Aorta (tissue), 5 donors: ENCODE measurements at regions not wholly inside any gene's neighbourhood (a gene's known extent, or its start where the extent isn't known, plus 50 kb on each side); places are given as distances from the start of the nearest gene placed in this dataset.

ENCODE experiments used
- ATAC-seq: fragments of 200-7000 bp; cut with Tn5 transposase; one replicate; pipeline ENCODE4 v1.9.1; 2022; ENCODE audit warnings: moderate library complexity; ENCODE audit not compliant: low FRiP score
- DNase-seq, 2 donors: peaks; one replicate each; pipeline ENCODE4 v3.0.0-alpha.2; 2020
- H3K27ac ChIP-seq, 2 donors: one replicate each; pipeline ENCODE4 v1.5.1; 2013; ENCODE audit warnings: low read length in 2 of 2, mild to moderate bottlenecking in 2 of 2, moderate library complexity in 2 of 2, control low read depth in 1 of 2, inconsistent platforms in 1 of 2, low read depth in 1 of 2
- H3K27me3 ChIP-seq, 2 donors: one replicate each; pipeline ENCODE4 v1.6.1; 2013; ENCODE audit warnings: control low read depth in 1 of 2, low read length in 1 of 2, mild to moderate bottlenecking in 1 of 2, moderate library complexity in 1 of 2; ENCODE audit not compliant: insufficient read depth in 2 of 2, control insufficient read depth in 1 of 2
- H3K36me3 ChIP-seq, 2 donors: one replicate each; pipeline ENCODE4 v1.6.1; 2013; ENCODE audit warnings: control low read depth in 1 of 2, low read length in 1 of 2, mild to moderate bottlenecking in 1 of 2; ENCODE audit not compliant: insufficient read depth in 2 of 2, control insufficient read depth in 1 of 2
- H3K4me1 ChIP-seq, 2 donors: one replicate each; pipeline ENCODE4 v1.6.1; 2013; ENCODE audit warnings: low read length in 2 of 2, control low read depth in 1 of 2, mild to moderate bottlenecking in 1 of 2, moderate library complexity in 1 of 2; ENCODE audit not compliant: insufficient read depth in 2 of 2, control insufficient read depth in 1 of 2
- H3K4me3 ChIP-seq, 2 donors: one replicate each; pipeline ENCODE4 v1.5.1; 2013; ENCODE audit warnings: low read length in 2 of 2, control low read depth in 1 of 2, mild to moderate bottlenecking in 1 of 2
- H3K9me3 ChIP-seq: one replicate; pipeline ENCODE4 v1.6.1; 2013; ENCODE audit warnings: mild to moderate bottlenecking, low read length; ENCODE audit not compliant: control insufficient read depth
- WGBS, 2 donors: extraction: QIAGEN DNeasy Blood & Tissue Kit; methylation state at CpG; one replicate each; pipeline ENCODE4 v1.1.7; 2013; 5-methylcytosine and 5-hydroxymethylcytosine counted together
- intact Hi-C, 2 donors: fragments of 100-400 bp; cut with DNase I; formaldehyde crosslinking; loops; one replicate each; pipeline versions ENCODE4 v1.14.2 to v1.15.0; 2022
- donor health status: healthy with polysubstance abuse.
- donor health status: Bipolar disorder and iron deficiency.
- donor health status: DM: no; HTN: no; CAD: no.
- donor health status: DM: no; HTN: no; CAD: no.
- donor health status: DM: yes; HTN: yes; CAD: no.

DNA sequence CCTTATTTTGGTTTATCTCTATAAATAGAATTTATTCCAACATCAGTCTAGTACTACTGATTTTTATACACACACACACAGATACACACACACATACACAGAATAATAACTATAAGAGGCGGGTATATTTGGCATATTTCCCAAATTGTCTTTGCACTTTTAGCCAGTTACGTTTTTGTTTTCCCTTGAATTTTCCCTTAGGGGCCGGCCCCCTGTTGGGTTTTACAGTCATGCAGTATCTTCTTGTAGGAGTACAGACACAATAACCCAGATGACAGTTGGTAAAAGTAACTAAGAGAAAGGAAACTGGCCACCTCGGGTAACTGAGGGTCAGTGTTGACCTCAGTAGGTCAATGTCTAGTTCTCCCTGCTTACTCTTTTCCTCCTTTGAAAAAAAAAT, 50.9 kb downstream of the DISP1 start:
- Histone ChIP-seq H3K36me3 (no peaks in the 10 kb centered on the region), H3K4me3 (no peak overlapping the region), H3K9me3 (no peaks in the 10 kb centered on the region), H3K27ac (no peak overlapping the region), H3K4me1 (no peaks in the 10 kb centered on the region), H3K27me3 (no peaks in the 10 kb centered on the region)
- intact Hi-C loops: no loop called here
- DNase-seq (no peak), ATAC-seq (no peak)
- 73 to 76% methylated on average over 4 of the region's 4 CpGs for WGBS, 2 donors

DNA sequence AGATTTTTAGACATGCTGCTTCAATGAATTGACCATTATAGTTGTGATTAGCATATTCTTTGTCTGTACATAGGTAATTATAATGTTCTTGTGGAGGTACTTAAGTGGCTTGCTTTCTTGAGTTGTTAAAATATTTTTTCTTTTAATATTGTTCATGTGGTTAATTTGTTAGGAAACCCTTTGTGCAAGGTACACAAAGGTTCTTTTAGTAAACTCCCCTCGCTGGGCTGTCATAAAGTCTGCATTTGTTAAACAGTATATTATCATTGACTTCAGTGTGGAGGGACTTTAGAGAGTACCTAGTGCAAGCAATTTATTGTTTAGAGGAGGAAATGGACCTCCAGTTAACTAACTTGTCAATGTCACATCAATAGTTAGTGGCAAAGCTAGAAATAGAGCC, 52.5 kb downstream of the DISP1 start:
- ATAC-seq (no peak), DNase-seq (no peak)
- Histone ChIP-seq H3K27me3 (no peaks in the 10 kb centered on the region), H3K36me3 (no peaks in the 10 kb centered on the region), H3K4me3 (no peak overlapping the region), H3K27ac (no peak overlapping the region), H3K9me3 (no peaks in the 10 kb centered on the region), H3K4me1 (no peaks in the 10 kb centered on the region)
- WGBS, 2 donors: 86 to 96% methylated on average over 1 of the region's 1 CpG
- intact Hi-C loops: no loop called here

DNA sequence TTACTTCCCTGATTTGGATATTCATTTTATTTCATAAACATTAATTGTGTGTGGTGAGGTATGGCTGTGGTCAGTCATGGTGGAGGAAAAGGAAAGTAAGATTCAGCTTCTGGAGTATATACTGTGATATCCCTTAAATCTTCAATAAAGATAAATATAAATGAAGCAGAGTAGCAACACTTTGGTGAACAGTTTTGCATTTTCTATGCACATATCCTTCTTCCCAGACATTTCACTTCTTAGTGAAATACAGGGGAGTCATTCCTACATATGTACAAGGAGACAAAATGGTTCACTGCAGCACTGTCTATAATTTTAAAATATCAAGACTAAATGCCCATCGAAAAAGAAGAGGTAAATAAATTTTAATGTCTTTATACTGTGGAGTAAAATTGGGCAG, 61.3 kb downstream of the DISP1 start:
- Histone ChIP-seq H3K4me3 (no peak overlapping the region), H3K27me3 (no peaks in the 10 kb centered on the region), H3K9me3 (no peaks in the 10 kb centered on the region), H3K4me1 (no peaks in the 10 kb centered on the region), H3K36me3 (no peaks in the 10 kb centered on the region), H3K27ac (no peak overlapping the region)
- no peak for ATAC-seq
- intact Hi-C loops: no loop called here
- no peak for DNase-seq
- 95% methylated on average over 1 of the region's 1 CpG for WGBS, 2 donors

DNA sequence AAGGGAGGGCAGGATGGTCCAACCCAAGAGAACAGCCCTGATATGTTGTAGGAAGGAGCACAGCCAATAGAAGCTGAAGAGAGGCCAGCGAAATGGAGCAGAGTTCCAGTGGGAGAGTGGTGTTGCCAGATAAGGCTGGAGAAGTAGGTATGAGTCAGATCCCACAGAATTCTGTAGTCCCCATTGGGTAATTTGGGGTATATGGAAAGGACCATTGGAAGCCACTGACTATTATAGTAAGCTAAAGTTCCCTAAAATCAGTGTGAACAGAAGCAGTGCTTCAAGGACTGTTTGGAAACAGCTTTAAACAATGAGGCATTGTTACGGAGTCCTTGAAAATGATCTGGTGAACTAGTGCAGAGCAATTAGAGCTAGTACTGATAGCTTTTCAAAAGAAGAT, 63.0 kb downstream of the DISP1 start:
- intact Hi-C loops: no loop called here
- DNase-seq: no peak
- peak; percentile 56 for ATAC-seq
- no peaks in the 10 kb centered on the region for H3K36me3 ChIP-seq
- H3K27me3 ChIP-seq: no peaks in the 10 kb centered on the region
- no peak overlapping the region for H3K27ac ChIP-seq
- H3K9me3 ChIP-seq: no peaks in the 10 kb centered on the region
- no peak overlapping the region for H3K4me3 ChIP-seq
- no peaks in the 10 kb centered on the region for H3K4me1 ChIP-seq
- 86% methylated on average over 2 of the region's 2 CpGs for WGBS, 2 donors

DNA sequence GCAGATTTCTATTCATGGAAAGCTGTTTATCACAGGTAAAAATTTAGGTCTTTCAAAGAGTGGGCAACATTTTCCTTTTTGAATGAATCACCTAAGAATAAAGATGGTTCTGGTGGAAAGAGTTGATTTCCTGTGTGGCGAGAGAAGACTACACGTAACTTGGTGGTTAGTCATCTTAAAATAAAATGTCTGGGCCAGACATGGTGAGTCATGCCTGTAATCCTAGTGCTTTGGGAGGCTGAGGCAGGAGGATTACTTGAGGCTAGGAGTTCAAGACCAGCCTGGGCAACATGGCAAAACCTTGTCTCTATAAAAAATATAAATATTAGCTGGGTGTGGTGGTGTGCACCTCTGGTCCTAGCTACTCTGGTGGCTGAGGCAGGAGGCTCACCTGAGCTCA, 65.7 kb downstream of the DISP1 start:
- Histone ChIP-seq H3K9me3 (no peaks in the 10 kb centered on the region), H3K27ac (no peak overlapping the region), H3K27me3 (no peaks in the 10 kb centered on the region), H3K36me3 (no peaks in the 10 kb centered on the region), H3K4me3 (no peak overlapping the region), H3K4me1 (no peaks in the 10 kb centered on the region)
- DNase-seq (no peak), ATAC-seq (no peak)
- 61 to 67% methylated on average over 2 of the region's 2 CpGs for WGBS, 2 donors
- intact Hi-C loops: no loop called here

DNA sequence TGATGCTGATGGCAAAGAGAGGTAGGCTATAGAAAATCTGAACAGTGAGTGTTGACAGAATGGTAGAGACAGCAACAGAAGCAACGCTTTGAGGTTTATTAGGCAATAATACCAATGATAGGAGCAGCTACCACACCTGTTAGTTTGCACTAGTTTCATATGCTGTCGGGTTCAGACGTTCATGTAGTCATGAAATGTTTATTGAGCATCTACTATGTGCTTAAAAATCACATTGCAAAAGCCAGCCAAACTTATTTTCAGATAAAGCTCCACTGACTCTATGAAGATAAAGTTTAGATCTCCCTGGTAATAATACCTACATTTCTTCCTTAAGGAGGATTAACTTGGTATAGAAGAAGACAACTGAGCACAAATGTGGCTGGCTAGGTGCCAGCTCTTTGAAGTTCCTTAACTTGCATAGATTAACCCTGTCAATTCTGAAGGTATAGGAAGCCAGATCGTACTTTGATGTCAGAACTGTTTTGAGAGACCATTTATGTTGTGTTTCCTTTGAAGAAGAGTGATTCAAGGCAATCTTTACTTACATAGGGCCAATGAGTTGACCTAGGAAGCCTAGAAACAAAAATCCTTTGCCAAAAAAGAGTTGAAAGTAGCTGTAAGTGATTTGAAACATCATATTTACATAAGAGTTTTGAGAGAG, 71.5 kb downstream of the DISP1 start:
- WGBS, 2 donors: 80 to 89% methylated on average over 4 of the region's 4 CpGs
- Histone ChIP-seq H3K36me3 (no peaks in the 10 kb centered on the region), H3K27me3 (no peaks in the 10 kb centered on the region), H3K4me1 (no peaks in the 10 kb centered on the region), H3K27ac (no peak overlapping the region), H3K4me3 (no peak overlapping the region), H3K9me3 (no peaks in the 10 kb centered on the region)
- DNase-seq (no peak), ATAC-seq (no peak)
- intact Hi-C loops: no loop called here

DNA sequence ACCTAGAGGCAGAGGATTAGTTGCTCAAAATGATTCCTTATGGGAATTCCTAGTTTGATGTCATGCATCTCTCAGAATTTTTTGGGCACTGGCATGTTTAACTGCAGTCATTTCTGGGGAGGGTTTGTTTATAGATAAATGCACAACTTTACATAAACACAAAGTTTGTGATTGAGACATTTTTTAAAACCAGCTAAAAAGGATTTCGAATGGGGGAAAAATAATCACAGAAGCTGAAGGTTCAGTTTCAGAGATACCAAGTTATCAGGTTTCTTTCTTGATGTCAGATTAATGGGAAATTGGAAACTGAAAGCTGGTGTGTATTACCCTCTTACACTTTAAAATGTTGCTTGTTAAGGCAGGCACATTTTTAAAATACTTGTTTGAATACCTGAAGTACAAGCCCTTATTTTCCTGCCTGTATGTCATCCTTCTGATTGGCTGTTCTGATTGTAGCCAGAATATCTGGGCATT, 72.1 kb downstream of the DISP1 start:
- intact Hi-C loops: no loop called here
- no peaks in the 10 kb centered on the region for H3K4me1 ChIP-seq
- H3K4me3 ChIP-seq: no peak overlapping the region
- H3K36me3 ChIP-seq: no peaks in the 10 kb centered on the region
- H3K9me3 ChIP-seq: no peaks in the 10 kb centered on the region
- ATAC-seq (no peak), DNase-seq (no peak)
- no peak overlapping the region for H3K27ac ChIP-seq
- WGBS, 2 donors: 42 to 49% methylated on average over 1 of the region's 1 CpG
- no peaks in the 10 kb centered on the region for H3K27me3 ChIP-seq

DNA sequence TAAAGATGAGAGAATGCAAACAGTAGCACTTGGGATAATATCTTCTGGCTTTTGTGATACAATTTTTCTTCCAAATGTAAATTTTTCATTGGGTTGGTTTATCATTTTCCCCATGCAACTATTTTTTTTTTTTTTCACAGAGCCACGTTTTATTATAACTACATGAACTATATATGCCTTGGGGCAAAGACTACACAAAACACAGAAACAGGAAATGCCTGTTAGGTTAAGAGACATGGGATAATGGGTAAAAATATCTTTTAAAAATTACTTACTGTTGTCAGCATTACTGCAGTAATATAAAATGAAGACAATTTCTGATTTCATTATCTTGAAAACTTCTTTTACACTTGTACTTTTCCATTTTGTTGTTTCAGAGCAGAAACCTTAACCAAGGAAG, 74.6 kb downstream of the DISP1 start:
- no peaks in the 10 kb centered on the region for H3K36me3 ChIP-seq
- intact Hi-C loops: no loop called here
- H3K27ac ChIP-seq: no peak overlapping the region
- H3K4me1 ChIP-seq: no peaks in the 10 kb centered on the region
- no peaks in the 10 kb centered on the region for H3K9me3 ChIP-seq
- ATAC-seq (no peak), DNase-seq (no peak)
- no peak overlapping the region for H3K4me3 ChIP-seq
- no peaks in the 10 kb centered on the region for H3K27me3 ChIP-seq
- 32 to 36% methylated on average over 1 of the region's 1 CpG for WGBS, 2 donors

DNA sequence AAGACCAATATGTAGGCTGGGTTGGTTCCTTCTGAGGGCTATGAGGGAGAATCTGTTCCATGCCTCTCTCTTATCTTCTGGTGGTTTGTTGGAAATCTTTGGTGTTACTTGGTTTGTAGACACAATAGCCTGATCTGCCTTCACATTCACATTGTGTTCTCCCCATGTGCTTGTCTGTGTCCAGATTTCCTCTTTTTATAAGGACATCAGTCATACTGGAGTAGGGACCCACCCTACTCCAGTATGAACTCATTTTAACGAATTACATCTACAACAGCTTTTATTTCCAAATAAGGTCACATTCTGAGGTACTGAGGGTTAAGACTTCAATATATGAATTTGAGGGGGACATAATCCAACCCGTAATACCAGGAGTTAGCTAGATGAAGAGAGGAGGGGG, 75.9 kb downstream of the DISP1 start:
- Histone ChIP-seq H3K4me1 (no peaks in the 10 kb centered on the region), H3K9me3 (no peaks in the 10 kb centered on the region), H3K27me3 (no peaks in the 10 kb centered on the region), H3K4me3 (no peak overlapping the region), H3K27ac (no peak overlapping the region), H3K36me3 (no peaks in the 10 kb centered on the region)
- no peak for DNase-seq
- ATAC-seq: no peak
- WGBS, 2 donors: 95 to 98% methylated on average over 2 of the region's 2 CpGs
- intact Hi-C loops: no loop called here
